GM18499 (cell line): ENCODE measurements at regions not wholly inside any gene's neighbourhood (a gene's known extent, or its start where the extent isn't known, plus 50 kb on each side); places are given as distances from the start of the nearest gene placed in this dataset.
"Not testable (repeated sequence)": the region's sequence is repeated elsewhere in the genome, so short reads cannot be mapped to it uniquely, and the experiment has no call there.

Experiments used
- ATAC-seq: cut with Tn5 transposase; IDR thresholded peaks from one replicate; pipeline ENCODE4 v1.9.1; 2021; ENCODE audit warnings: moderate number of reproducible peaks; ENCODE audit not compliant: insufficient read depth, unreplicated experiment

DNA sequence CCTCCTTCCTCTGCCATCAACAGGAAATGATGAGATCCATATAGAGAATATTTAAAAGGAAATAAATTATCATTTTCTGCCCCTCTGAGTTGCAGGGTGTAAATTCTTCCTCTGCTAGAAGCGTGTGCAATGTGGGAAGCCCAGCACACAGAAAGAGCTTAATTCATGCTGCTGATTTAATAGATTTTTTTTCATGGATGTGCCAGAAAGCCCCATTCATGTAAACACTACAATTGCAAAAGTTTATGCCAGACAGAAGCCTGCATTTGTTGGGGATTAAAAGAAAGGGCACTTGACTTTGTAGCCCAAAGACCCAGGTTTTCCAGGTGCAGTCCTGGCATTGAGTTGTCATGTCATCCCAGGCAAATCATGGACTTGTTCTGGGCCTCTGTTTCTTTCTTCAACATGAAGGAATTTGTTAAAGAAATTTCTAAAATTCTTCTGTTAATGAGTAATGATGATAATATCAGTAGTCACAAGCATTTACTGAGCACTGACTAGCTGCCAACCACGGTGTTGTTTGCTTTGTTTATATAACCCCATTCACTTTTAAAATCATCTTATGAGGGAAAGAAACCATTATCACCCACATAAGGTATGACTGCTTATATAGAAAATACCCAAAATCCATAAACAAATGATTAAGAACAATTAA lies 341.7 kb downstream of the ANAPC1 start:
- not testable (repeated sequence) for ATAC-seq

DNA sequence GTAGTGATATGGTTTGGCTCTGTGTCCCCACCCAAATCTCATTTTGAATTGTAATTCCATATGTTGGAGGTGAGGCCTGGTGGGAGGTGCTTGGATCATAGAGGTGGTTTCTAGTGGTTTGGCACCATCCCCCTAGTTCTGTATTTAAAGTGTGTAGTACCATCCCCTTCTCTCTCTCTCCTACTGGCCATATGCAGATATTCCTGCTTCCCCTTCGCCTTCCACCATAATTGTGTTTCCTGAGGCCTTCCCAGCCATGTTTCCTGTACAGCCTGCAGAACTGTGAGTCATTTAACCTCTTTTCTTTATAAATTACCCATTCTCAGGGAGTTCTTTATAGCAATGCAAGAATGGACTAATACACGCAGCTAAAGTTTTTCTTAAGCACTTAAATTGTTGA lies 340.0 kb downstream of the ANAPC1 start:
- ATAC-seq: not testable (repeated sequence)

DNA sequence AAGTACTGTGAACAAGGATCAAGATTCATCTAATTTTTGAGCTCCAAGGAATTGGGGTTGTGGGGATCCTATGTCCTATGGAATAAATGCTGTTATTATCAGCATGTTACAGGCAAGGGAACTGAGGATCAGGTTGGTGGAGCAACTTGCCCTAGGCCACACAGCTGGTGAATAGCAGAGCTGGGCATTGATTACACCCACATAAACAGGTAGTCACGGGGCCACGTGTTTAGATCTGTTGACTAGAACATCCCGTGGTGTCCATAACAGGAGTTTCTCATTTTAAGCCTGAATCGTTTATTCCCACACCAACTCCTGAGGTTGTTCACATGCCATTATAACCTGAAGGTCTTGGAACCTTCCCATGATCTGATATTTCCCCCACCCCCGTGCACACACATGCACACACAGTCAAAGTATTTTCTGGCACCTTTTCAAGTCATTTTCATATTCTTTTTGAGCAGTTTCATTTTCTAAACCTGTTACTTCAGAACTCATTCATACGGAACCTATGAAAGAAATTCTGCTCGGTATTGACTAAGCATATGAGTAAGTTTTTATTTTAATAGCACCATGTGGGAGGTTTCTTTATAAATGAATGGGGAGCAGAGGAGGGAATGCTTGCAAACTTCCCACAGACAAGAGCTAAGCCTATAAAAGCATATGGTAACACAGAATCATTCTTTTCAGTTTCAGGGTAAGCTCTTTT lies 338.1 kb downstream of the ANAPC1 start:
- ATAC-seq: not testable (repeated sequence)

DNA sequence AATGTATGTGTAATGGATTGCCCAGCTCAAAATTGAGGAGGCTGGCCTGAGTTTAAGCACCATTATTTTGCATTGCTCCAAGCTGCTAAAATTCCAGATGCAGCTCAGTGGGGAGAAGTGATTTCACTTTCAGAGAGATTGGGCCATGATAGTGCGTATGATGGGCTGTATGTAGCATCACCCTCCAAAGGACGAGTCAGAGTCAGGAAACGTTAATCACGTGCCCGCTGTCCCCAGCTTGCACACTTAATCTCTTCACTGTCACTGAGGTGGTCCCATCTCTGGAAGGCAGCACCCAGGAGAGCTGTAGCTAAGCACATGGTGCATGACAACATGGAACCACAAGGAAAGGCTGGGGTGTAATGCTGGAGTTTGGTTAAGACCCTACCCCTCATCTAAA lies 337.4 kb downstream of the ANAPC1 start:
- ATAC-seq: not testable (repeated sequence)

GRCh38 chr2:111549174-111549573 lies 334.8 kb downstream of the ANAPC1 start:
- ATAC-seq: not testable (repeated sequence)

GRCh38 chr2:111551428-111551827 lies 332.6 kb downstream of the ANAPC1 start:
- ATAC-seq: not testable (repeated sequence)

DNA sequence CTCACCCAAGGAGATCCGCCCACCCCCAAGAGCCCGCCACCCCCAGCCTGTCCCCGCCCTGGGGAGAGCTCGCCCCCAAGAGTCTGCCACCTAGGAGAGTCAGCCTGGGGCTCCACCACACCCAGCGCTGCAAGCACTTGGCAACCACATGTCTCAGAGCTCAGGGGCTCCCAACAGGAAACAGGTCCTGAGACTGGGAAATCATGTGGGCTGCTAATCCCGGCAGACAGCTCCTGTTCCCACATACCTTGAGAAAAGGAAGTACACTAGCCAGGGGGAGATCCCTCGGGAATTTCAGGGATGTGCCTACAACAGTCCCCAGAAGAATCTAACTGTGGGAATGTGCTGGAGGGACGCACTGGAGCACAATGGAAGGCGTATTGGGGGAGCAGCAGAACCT lies 331.4 kb downstream of the ANAPC1 start:
- not testable (repeated sequence) for ATAC-seq

- ATAC-seq: not testable (repeated sequence)
Observed at GRCh38 chr2:111559301-111559700, 324.7 kb downstream of the ANAPC1 start.

GRCh38 chr2:111559814-111560213 lies 324.2 kb downstream of the ANAPC1 start:
- not testable (repeated sequence) for ATAC-seq

- not testable (repeated sequence) for ATAC-seq
Observed at GRCh38 chr2:111566068-111566467, 317.9 kb downstream of the ANAPC1 start.

- not testable (repeated sequence) for ATAC-seq
Observed at GRCh38 chr2:111567233-111567632, 316.8 kb downstream of the ANAPC1 start.

DNA sequence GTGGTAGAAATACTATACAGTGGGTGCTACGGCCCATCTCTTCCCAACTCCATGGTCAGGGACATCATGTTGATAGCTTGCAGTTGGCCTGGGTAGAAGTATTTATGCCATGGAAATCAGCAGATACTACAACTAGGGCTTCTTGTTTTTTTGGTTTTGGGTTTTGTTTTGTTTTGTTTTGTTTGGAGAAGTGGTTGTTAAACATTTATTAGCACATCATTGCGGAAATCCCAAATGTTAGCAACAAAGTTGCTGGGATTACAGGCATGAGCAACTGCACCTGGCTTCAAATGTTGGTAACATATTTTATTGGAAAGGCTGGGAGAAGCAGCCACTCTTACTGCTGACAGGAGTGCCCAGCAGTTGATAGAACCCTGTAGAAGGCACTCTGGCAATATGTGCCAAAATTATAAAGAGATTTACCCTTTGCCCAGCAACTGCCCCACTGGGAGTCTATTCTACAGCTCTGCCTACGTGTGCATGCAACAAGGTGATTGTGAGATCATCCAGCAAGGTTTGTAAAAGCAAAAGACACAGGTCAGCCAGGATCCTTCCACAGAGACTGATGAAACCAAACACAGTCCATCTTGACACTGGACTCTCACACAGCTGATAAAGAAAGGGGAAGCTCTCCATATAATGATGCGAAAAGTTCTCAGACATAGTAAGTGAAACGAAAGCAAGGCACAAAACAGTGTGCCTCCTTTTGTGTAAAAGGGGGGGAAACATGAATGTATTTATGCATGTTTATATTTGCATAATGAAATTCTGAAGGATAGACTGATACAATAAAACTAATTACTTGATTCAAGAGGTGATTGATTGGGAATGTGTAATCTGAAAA lies 314.4 kb downstream of the ANAPC1 start:
- not testable (repeated sequence) for ATAC-seq

- peak; percentile 85 for ATAC-seq
Observed at GRCh38 chr2:111570300-111571114, 313.5 kb downstream of the ANAPC1 start.

GRCh38 chr2:111574803-111575202 lies 309.2 kb downstream of the ANAPC1 start:
- ATAC-seq: not testable (repeated sequence)

DNA sequence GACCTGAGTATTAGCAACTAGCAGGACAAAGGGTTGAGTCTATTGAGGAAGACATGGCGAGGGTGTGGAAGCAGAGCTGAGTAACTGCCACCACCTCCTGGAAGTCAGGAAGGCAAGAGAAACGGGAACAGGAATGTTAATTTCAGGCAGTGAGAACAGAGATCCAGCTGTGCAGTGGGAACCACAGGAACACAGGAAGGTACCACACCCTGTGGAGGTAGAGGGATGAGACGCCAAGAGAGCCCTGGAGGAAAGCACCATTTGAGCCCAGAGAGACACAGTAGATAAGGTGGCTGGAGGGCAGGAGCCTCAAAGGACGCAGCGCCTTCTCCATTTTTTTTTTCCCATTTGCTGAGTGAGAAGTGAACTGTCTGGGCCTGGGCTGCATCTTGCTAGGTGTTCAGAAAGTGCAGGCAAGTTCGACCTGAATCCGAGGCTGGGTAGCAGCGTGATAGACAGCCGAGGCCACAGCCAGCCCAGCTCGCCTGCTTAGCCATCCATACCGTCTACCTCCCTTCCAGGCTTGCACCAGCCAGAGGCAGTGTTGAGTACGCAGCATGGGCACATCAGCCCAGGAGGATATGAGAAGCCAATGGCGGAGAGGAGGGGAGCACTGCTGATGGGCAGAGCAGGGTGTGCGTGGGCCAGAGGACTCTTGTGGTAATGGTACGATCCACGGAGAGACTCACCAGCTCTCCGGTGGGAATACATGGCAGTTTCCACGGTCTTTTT lies 306.7 kb downstream of the ANAPC1 start:
- ATAC-seq: not testable (repeated sequence)

DNA sequence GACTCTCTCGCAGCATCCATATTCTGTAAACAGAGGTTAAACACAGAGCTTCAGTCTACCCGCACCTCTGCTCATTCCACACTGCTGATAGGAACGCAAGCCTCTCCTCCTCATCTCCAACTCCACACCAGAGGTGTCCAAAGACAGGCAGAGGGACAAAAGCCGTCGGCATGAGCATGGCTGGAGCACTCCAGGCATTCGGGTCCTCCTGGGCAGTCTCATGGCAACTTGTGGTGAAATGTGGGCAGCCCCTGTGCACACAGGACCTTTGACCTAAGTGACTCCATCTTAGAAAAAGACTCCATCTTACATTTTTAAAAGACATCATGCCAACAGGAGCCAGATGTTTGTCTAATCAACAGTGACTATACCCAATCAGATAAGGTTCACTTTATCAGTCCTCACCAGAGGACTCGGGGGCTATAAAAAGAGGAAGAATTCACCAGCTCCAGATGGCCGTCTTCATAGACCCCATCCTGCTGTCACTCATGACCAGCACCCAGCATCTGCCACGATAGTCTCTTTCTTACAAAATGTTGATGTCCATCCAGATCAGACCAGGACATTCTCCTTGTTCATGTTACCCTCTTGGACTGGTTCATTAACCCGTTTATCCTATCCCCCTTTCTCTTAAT lies 304.4 kb downstream of the ANAPC1 start:
- not testable (repeated sequence) for ATAC-seq

DNA sequence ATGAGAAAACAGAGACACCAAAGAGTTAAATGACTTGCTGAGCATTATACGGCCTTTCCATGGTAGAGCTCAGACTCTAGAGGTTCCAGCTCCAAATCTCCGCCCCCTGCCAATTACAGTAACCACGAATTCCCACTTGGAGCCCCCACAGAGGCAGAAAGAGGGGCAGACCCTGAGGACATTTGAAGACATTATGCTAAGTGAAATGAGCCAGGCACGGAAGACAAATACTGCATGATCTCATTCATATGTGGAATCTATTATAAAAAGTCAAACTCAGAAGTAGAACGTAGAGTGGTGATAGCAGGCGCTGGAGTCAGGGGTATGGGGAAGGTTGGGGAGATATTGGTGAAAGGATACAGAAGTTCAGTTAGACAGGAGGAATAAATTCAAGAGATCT lies 303.4 kb downstream of the ANAPC1 start:
- not testable (repeated sequence) for ATAC-seq

GRCh38 chr2:111582090-111582489 lies 301.9 kb downstream of the ANAPC1 start:
- not testable (repeated sequence) for ATAC-seq

- ATAC-seq: not testable (repeated sequence)
Observed at GRCh38 chr2:111583480-111583879, 300.5 kb downstream of the ANAPC1 start.
